ENCODE measurements at regions not wholly inside any gene's neighbourhood (a gene's known extent, or its start where the extent isn't known, plus 50 kb on each side); places are given as distances from the start of the nearest gene placed in this dataset.
A peak's percentile ranks its signal among the peaks of the same experiment; 100 is the strongest.

- H3K4me3 Mint-ChIP-seq: no peak overlapping the region
- H3K27me3 Mint-ChIP-seq: peaks cover 15 to 38% of the 10 kb centered on the region in 2 donors
- H3K36me3 Mint-ChIP-seq (ENCODE audit: insufficient read depth): peaks cover 2% of the 10 kb centered on the region
- ATAC-seq (replicated peaks) (no peak), DNase-seq (no peak)
- peaks cover 3 to 10% of the 10 kb centered on the region in 2 donors for H3K4me1 Mint-ChIP-seq (ENCODE audit: low read depth in 2 of 2)
- no peaks in the 10 kb centered on the region for H3K9me3 Mint-ChIP-seq
- H3K27ac Mint-ChIP-seq: no peak overlapping the region
Measured at GRCh38 chr4:183825346-183825745, 79.8 kb upstream of the STOX2 start.

- peaks cover 2% of the 10 kb centered on the region for H3K36me3 Mint-ChIP-seq (ENCODE audit: insufficient read depth)
- peaks cover 15 to 34% of the 10 kb centered on the region in 2 donors for H3K27me3 Mint-ChIP-seq
- H3K27ac Mint-ChIP-seq: no peak overlapping the region
- no peaks in the 10 kb centered on the region for H3K9me3 Mint-ChIP-seq
- no peak for ATAC-seq (replicated peaks)
- peaks cover 3 to 14% of the 10 kb centered on the region in 2 donors for H3K4me1 Mint-ChIP-seq (ENCODE audit: low read depth in 2 of 2)
- no peak overlapping the region for H3K4me3 Mint-ChIP-seq
- no peak for DNase-seq
Measured at GRCh38 chr4:183826461-183826860, 78.6 kb upstream of the STOX2 start.

GRCh38 chr4:183828125-183828524, 77.0 kb upstream of the STOX2 start:
- H3K9me3 Mint-ChIP-seq: no peaks in the 10 kb centered on the region

GRCh38 chr4:183828839-183829238, 76.3 kb upstream of the STOX2 start:
- no peak for ATAC-seq (replicated peaks)
- Mint-ChIP-seq H3K36me3 (ENCODE audit: insufficient read depth) (peaks cover 2% of the 10 kb centered on the region), H3K27me3 (peaks cover 19 to 23% of the 10 kb centered on the region in 2 donors), H3K9me3 (no peaks in the 10 kb centered on the region), H3K4me3 (no peak overlapping the region), H3K27ac (no peak overlapping the region), H3K4me1 (ENCODE audit: low read depth in 2 of 2) (peaks cover 3 to 14% of the 10 kb centered on the region in 2 donors)
- DNase-seq: no peak

More at GRCh38 chr4:183828125-183828524, 77.0 kb upstream of the STOX2 start:
- H3K36me3 Mint-ChIP-seq (ENCODE audit: insufficient read depth): peaks cover 2% of the 10 kb centered on the region
- peaks cover 3 to 14% of the 10 kb centered on the region in 2 donors for H3K4me1 Mint-ChIP-seq (ENCODE audit: low read depth in 2 of 2)
- no peak for ATAC-seq (replicated peaks)
- DNase-seq: no peak
- no peak overlapping the region for H3K4me3 Mint-ChIP-seq
- no peak overlapping the region for H3K27ac Mint-ChIP-seq
- H3K27me3 Mint-ChIP-seq: peaks cover 20 to 25% of the 10 kb centered on the region in 2 donors

GRCh38 chr4:183830438-183830985, 74.6 kb upstream of the STOX2 start:
- Mint-ChIP-seq H3K36me3 (ENCODE audit: insufficient read depth) (peaks cover 2% of the 10 kb centered on the region), H3K27me3 (peaks cover 10 to 19% of the 10 kb centered on the region in 2 donors), H3K9me3 (no peaks in the 10 kb centered on the region), H3K4me3 (no peak overlapping the region), H3K27ac (no peak overlapping the region), H3K4me1 (ENCODE audit: low read depth in 2 of 2) (peaks cover 3 to 14% of the 10 kb centered on the region in 2 donors)
- ATAC-seq (replicated peaks) (no peak), DNase-seq (no peak)

GRCh38 chr4:183831026-183831446, 74.1 kb upstream of the STOX2 start:
- peaks cover 3 to 14% of the 10 kb centered on the region in 2 donors for H3K4me1 Mint-ChIP-seq (ENCODE audit: low read depth in 2 of 2)
- no peaks in the 10 kb centered on the region for H3K9me3 Mint-ChIP-seq
- H3K27ac Mint-ChIP-seq: no peak overlapping the region
- H3K4me3 Mint-ChIP-seq: no peak overlapping the region
- ATAC-seq (replicated peaks) (no peak), DNase-seq (no peak)
- H3K27me3 Mint-ChIP-seq: peaks cover 12 to 21% of the 10 kb centered on the region in 2 donors
- peaks cover 2% of the 10 kb centered on the region for H3K36me3 Mint-ChIP-seq (ENCODE audit: insufficient read depth)

GRCh38 chr4:183831683-183832082, 73.4 kb upstream of the STOX2 start:
- no peaks in the 10 kb centered on the region for H3K9me3 Mint-ChIP-seq
- ATAC-seq (replicated peaks) (no peak), DNase-seq (no peak)
- peaks cover 12 to 23% of the 10 kb centered on the region in 2 donors for H3K27me3 Mint-ChIP-seq
- H3K4me1 Mint-ChIP-seq (ENCODE audit: low read depth in 2 of 2): peaks cover 3 to 14% of the 10 kb centered on the region in 2 donors
- peaks cover 2% of the 10 kb centered on the region for H3K36me3 Mint-ChIP-seq (ENCODE audit: insufficient read depth)
- H3K27ac Mint-ChIP-seq: peak overlapping the region in 1 of 2 donors; percentile 72
- no peak overlapping the region for H3K4me3 Mint-ChIP-seq

GRCh38 chr4:183832776-183833450, 72.2 kb upstream of the STOX2 start:
- Mint-ChIP-seq H3K9me3 (no peaks in the 10 kb centered on the region), H3K27me3 (peaks cover 17 to 29% of the 10 kb centered on the region in 2 donors), H3K4me1 (ENCODE audit: low read depth in 2 of 2) (peaks cover 2 to 13% of the 10 kb centered on the region in 2 donors), H3K27ac (no peak overlapping the region), H3K4me3 (no peak overlapping the region), H3K36me3 (ENCODE audit: insufficient read depth) (peaks cover 2% of the 10 kb centered on the region)
- ATAC-seq (replicated peaks) (no peak), DNase-seq (no peak)

- ATAC-seq (replicated peaks) (no peak), DNase-seq (no peak)
- peaks cover 26 to 36% of the 10 kb centered on the region in 2 donors for H3K27me3 Mint-ChIP-seq
- no peak overlapping the region for H3K4me3 Mint-ChIP-seq
- no peaks in the 10 kb centered on the region for H3K9me3 Mint-ChIP-seq
- H3K27ac Mint-ChIP-seq: no peak overlapping the region
- H3K36me3 Mint-ChIP-seq (ENCODE audit: insufficient read depth): no peaks in the 10 kb centered on the region
- H3K4me1 Mint-ChIP-seq (ENCODE audit: low read depth in 2 of 2): peaks cover 0 to 4% of the 10 kb centered on the region in 2 donors
Measured at GRCh38 chr4:183834252-183834651, 70.9 kb upstream of the STOX2 start.

GRCh38 chr4:183837222-183837621, 67.9 kb upstream of the STOX2 start:
- Mint-ChIP-seq H3K9me3 (no peaks in the 10 kb centered on the region), H3K36me3 (ENCODE audit: insufficient read depth) (no peaks in the 10 kb centered on the region), H3K4me3 (no peak overlapping the region), H3K27ac (no peak overlapping the region), H3K27me3 (peaks cover 28 to 37% of the 10 kb centered on the region in 2 donors), H3K4me1 (ENCODE audit: low read depth in 2 of 2) (no peaks in the 10 kb centered on the region)
- DNase-seq (no peak), ATAC-seq (replicated peaks) (no peak)

- Mint-ChIP-seq H3K4me3 (no peak overlapping the region), H3K36me3 (ENCODE audit: insufficient read depth) (no peaks in the 10 kb centered on the region), H3K27me3 (peaks cover 28% of the 10 kb centered on the region in 2 donors), H3K4me1 (ENCODE audit: low read depth in 2 of 2) (no peaks in the 10 kb centered on the region), H3K27ac (no peak overlapping the region), H3K9me3 (no peaks in the 10 kb centered on the region)
- no peak for DNase-seq
- ATAC-seq (replicated peaks): no peak
Measured at GRCh38 chr4:183838987-183839712, 66.0 kb upstream of the STOX2 start.

GRCh38 chr4:183840311-183840710, 64.8 kb upstream of the STOX2 start:
- peak; percentile 26 to 43 (median 35) for DNase-seq
- Mint-ChIP-seq H3K27me3 (peaks cover 32 to 35% of the 10 kb centered on the region in 2 donors), H3K27ac (no peak overlapping the region), H3K4me1 (ENCODE audit: low read depth in 2 of 2) (no peaks in the 10 kb centered on the region), H3K9me3 (no peaks in the 10 kb centered on the region), H3K4me3 (no peak overlapping the region), H3K36me3 (ENCODE audit: insufficient read depth) (no peaks in the 10 kb centered on the region)
- ATAC-seq (replicated peaks): peak; percentile 42

- Mint-ChIP-seq H3K27ac (no peak overlapping the region), H3K9me3 (no peaks in the 10 kb centered on the region)
Measured at GRCh38 chr4:183841001-183841400, 64.1 kb upstream of the STOX2 start.

More at GRCh38 chr4:183841001-183841400, 64.1 kb upstream of the STOX2 start:
- ATAC-seq (replicated peaks) (no peak), DNase-seq (no peak)
- Mint-ChIP-seq H3K4me1 (ENCODE audit: low read depth in 2 of 2) (no peaks in the 10 kb centered on the region), H3K36me3 (ENCODE audit: insufficient read depth) (no peaks in the 10 kb centered on the region), H3K4me3 (no peak overlapping the region), H3K27me3 (peaks cover 31 to 33% of the 10 kb centered on the region in 2 donors)
